ENCODE measurements at regions not wholly inside any gene's neighbourhood (a gene's known extent, or its start where the extent isn't known, plus 50 kb on each side); places are given as distances from the start of the nearest gene placed in this dataset.

DNA sequence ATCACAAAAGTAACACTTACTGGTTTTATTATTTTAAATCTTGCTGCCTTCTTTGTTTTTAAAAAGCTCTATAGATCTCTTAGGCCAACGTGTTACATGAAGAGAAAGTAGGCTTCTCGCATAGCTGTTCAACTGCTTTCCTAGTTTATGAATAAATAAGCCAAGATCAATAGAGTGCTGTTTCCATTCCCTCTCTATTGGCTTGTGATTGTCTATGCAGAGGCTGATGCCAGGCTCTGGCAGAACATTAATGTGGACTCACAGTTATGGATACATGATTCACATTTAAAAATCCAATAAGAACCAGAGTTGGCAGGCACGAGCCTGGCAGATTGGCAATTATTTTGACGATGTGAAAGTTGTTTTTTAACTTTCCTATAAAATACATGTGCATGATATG is 137.5 kb downstream of the GNAT3 start:
- no TSS peak for BruUV-seq (replicated peaks)
- TF ChIP-seq CTCF (conservative IDR thresholded peaks at IDR 0.05) (no peak), EZH2 (IDR thresholded peaks at IDR 0.05; ENCODE audit: low read depth) (no peak)
- 0 out of 2 replicates have a peak, but pooled peaks cover 4% of the 10 kb centered on the region for H3K9me2 ChIP-seq (ENCODE audit: insufficient read depth)
- H3K27ac ChIP-seq: no peak overlapping the region
- intact Hi-C loops (cut with micrococcal nuclease; ENCODE audit: unreplicated experiment): no loop called here
- ChIA-PET POLR2A (ENCODE audit: unreplicated experiment) (no interaction called here), CTCF (no interaction called here)
- no peaks in the 10 kb centered on the region for H3K36me3 ChIP-seq (ENCODE audit: low read depth)
- no peak for DNase-seq
- H3K4me1 ChIP-seq (replicated peaks; ENCODE audit: insufficient read depth): peaks cover 8% of the 10 kb centered on the region
- no peak overlapping the region for H3K4me3 ChIP-seq
- no peaks in the 10 kb centered on the region for H3K27me3 ChIP-seq (ENCODE audit: insufficient read depth, low read depth)
- no peak overlapping the region for H2AFZ ChIP-seq
- no peaks in the 10 kb centered on the region for H4K20me1 ChIP-seq (ENCODE audit: insufficient read depth)
- no peaks in the 10 kb centered on the region for H3F3A ChIP-seq (ENCODE audit: insufficient read depth, low read depth)
- no peaks in the 10 kb centered on the region for H3K9me3 ChIP-seq (ENCODE audit: insufficient read depth, low read depth)
- no peaks in the 10 kb centered on the region for H3K79me2 ChIP-seq (ENCODE audit: low read depth)
- no peak overlapping the region for H3K4me2 ChIP-seq

- Histone ChIP-seq H3K4me2 (no peak overlapping the region), H3K27me3 (ENCODE audit: insufficient read depth, low read depth) (no peaks in the 10 kb centered on the region), H3K4me3 (no peak overlapping the region), H2AFZ (no peak overlapping the region), H3K4me1 (replicated peaks; ENCODE audit: insufficient read depth) (no peaks in the 10 kb centered on the region), H3K9me3 (ENCODE audit: insufficient read depth, low read depth) (no peaks in the 10 kb centered on the region), H3K27ac (no peak overlapping the region), H3K36me3 (ENCODE audit: low read depth) (no peaks in the 10 kb centered on the region), H3K79me2 (ENCODE audit: low read depth) (no peaks in the 10 kb centered on the region), H3F3A (ENCODE audit: insufficient read depth, low read depth) (no peaks in the 10 kb centered on the region), H3K9me2 (ENCODE audit: insufficient read depth) (0 out of 2 replicates have a peak, but pooled peaks cover 4% of the 10 kb centered on the region), H4K20me1 (ENCODE audit: insufficient read depth) (no peaks in the 10 kb centered on the region)
- no peak for DNase-seq
- ChIA-PET POLR2A (ENCODE audit: unreplicated experiment) (no interaction called here), CTCF (no interaction called here)
- no TSS peak for BruUV-seq (replicated peaks)
- intact Hi-C loops (cut with micrococcal nuclease; ENCODE audit: unreplicated experiment): no loop called here
- TF ChIP-seq EZH2 (IDR thresholded peaks at IDR 0.05; ENCODE audit: low read depth) (no peak), CTCF (conservative IDR thresholded peaks at IDR 0.05) (no peak)
These were observed 138.3 kb downstream of the GNAT3 start for GRCh38 chr7:80373429-80374032.

DNA sequence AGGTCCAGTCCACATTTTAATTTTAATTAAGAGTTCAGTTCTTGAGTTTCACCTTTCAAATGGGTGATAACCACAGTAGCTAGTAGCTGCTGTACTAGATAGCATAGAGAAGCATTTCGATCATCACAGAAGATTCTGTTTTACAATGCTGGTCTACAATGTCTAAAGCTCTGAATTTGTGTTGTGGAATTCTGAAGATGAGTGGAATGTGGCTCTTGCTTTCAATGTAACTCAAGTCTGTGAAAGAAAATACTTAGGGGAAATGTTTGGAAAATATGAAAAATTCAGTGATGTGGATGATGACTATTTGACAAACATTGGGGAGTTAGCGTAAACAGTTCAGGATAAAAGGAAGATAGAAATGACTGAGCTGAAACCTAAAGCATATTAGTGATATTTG is 139.4 kb downstream of the GNAT3 start:
- TF ChIP-seq CTCF (conservative IDR thresholded peaks at IDR 0.05) (no peak), EZH2 (IDR thresholded peaks at IDR 0.05; ENCODE audit: low read depth) (no peak)
- Histone ChIP-seq H2AFZ (no peak overlapping the region), H3K9me2 (ENCODE audit: insufficient read depth) (0 out of 2 replicates have a peak, but pooled peaks cover 4% of the 10 kb centered on the region), H3F3A (ENCODE audit: insufficient read depth, low read depth) (no peaks in the 10 kb centered on the region), H3K27me3 (ENCODE audit: insufficient read depth, low read depth) (no peaks in the 10 kb centered on the region), H3K27ac (no peak overlapping the region), H3K79me2 (ENCODE audit: low read depth) (no peaks in the 10 kb centered on the region), H4K20me1 (ENCODE audit: insufficient read depth) (no peaks in the 10 kb centered on the region), H3K4me2 (no peak overlapping the region), H3K9me3 (ENCODE audit: insufficient read depth, low read depth) (no peaks in the 10 kb centered on the region), H3K36me3 (ENCODE audit: low read depth) (no peaks in the 10 kb centered on the region), H3K4me1 (replicated peaks; ENCODE audit: insufficient read depth) (no peaks in the 10 kb centered on the region), H3K4me3 (no peak overlapping the region)
- intact Hi-C loops (cut with micrococcal nuclease; ENCODE audit: unreplicated experiment): no loop called here
- ChIA-PET POLR2A (ENCODE audit: unreplicated experiment) (no interaction called here), CTCF (no interaction called here)
- no peak for DNase-seq
- BruUV-seq (replicated peaks): no TSS peak

Data from PC-9 (cell line).